ENCODE measurements at regions not wholly inside any gene's neighbourhood (a gene's known extent, or its start where the extent isn't known, plus 50 kb on each side); places are given as distances from the start of the nearest gene placed in this dataset.
"Not testable (repeated sequence)": the region's sequence is repeated elsewhere in the genome, so short reads cannot be mapped to it uniquely, and the experiment has no call there.

DNA sequence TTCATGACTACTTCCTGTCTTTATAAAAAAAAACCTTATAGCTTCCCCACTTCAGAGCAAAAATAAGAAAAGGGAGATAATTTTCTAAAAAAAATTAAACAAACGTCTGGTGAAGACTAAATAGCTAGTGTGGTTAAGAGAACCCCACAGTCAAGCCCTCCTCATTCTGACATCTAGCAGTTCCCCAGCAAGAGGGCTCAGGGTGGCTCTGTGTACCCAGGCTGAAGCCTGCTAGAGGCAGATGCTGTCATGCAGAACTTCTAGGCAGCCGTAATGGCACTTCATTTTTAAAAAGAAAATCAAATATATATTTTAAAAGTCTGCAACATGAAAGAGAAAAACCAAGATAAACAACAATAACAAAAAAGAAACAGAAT is 223.1 kb upstream of the KLF14 start:
- Histone ChIP-seq H3K4me1 (ENCODE audit: control insufficient read depth in 3 of 3, insufficient read depth in 3 of 3, low read length in 3 of 3) (peaks cover 4 to 13% (median 12%) of the 10 kb centered on the region in 3 donors), H3K9ac (ENCODE audit: low read depth in 1 of 3, low read length in 3 of 3) (no peak overlapping the region), H3K36me3 (ENCODE audit: control insufficient read depth in 3 of 3, insufficient read depth in 3 of 3, low read length in 3 of 3) (peaks cover 0 to 11% (median 10%) of the 10 kb centered on the region in 3 donors), H3K27ac (ENCODE audit: low read depth, low read length) (no peak overlapping the region), H3K4me3 (ENCODE audit: low read length in 3 of 3) (no peak overlapping the region), H3K9me3 (ENCODE audit: control insufficient read depth in 3 of 3, low read length in 3 of 3) (no peaks in the 10 kb centered on the region), H3K27me3 (ENCODE audit: control insufficient read depth in 3 of 3, insufficient read depth in 3 of 3, low read length in 3 of 3) (no peaks in the 10 kb centered on the region)

DNA sequence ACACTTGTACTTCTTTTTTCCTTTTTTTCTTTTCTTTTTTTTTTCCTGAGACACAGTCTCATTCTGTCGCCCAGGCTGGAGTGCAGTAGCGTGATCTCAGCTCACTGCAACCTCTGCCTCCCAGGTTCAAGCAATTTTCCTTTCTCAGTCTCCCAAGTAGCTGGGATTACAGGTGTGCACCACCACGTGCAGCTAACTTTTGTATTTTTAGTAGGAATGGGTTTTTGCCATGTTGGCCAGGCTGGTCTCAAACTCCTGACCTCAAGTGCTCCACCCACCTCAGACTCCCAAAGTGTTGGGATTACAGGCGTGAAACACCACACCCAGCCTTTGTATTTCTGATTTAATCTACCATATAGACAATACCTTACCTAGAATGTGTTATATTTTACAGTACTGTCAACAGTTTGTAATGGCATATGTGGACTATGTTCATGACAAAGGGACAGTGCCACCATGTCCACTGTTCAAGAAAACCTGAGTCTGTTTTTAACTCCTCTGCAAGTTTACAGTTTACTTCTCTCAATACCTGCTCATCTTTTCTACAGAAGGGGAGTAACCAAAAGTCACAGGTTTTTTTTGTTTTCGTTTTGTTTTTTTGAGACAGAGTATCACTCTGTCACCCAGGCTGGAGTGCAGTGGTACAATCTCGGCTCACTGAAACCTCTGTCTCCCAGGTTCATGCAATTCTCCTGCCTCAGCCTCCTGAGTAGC is 223.9 kb upstream of the KLF14 start:
- H3K27ac ChIP-seq (ENCODE audit: low read depth, low read length); H3K27me3 ChIP-seq (ENCODE audit: control insufficient read depth in 3 of 3, insufficient read depth in 3 of 3, low read length in 3 of 3); H3K9ac ChIP-seq (ENCODE audit: low read depth in 1 of 3, low read length in 3 of 3); H3K9me3 ChIP-seq (ENCODE audit: control insufficient read depth in 3 of 3, low read length in 3 of 3); H3K4me3 ChIP-seq (ENCODE audit: low read length in 3 of 3): not testable (repeated sequence)
- peaks cover 0 to 10% (median 8%) of the 10 kb centered on the region in 3 donors for H3K36me3 ChIP-seq (ENCODE audit: control insufficient read depth in 3 of 3, insufficient read depth in 3 of 3, low read length in 3 of 3)
- peaks cover 8 to 18% (median 16%) of the 10 kb centered on the region in 3 donors for H3K4me1 ChIP-seq (ENCODE audit: control insufficient read depth in 3 of 3, insufficient read depth in 3 of 3, low read length in 3 of 3)

DNA sequence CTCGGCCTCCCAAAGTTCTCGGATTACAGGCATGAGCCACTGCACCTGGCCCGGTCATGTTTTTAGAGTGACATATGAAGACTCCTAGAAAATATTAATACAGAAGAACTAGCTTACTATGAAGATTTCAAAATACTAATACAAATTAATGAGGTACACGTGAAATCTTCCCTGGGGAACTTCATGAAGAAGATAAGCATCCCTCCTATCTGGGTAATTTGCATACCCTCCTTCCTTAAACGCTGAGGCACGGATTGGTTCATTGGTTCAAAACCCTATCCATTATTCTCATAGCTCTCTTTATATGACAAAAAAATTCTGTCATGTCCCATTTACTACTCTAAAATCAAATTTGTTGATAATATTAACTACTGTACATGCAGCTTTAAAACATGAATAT is 224.8 kb upstream of the KLF14 start:
- H3K4me3 ChIP-seq (ENCODE audit: low read length in 3 of 3) = no peak overlapping the region
- no peak overlapping the region for H3K9ac ChIP-seq (ENCODE audit: low read depth in 1 of 3, low read length in 3 of 3)
- no peak overlapping the region for H3K27ac ChIP-seq (ENCODE audit: low read depth, low read length)
- peaks cover 8 to 20% (median 18%) of the 10 kb centered on the region in 3 donors for H3K4me1 ChIP-seq (ENCODE audit: control insufficient read depth in 3 of 3, insufficient read depth in 3 of 3, low read length in 3 of 3)
- no peaks in the 10 kb centered on the region for H3K9me3 ChIP-seq (ENCODE audit: control insufficient read depth in 3 of 3, low read length in 3 of 3)
- H3K27me3 ChIP-seq (ENCODE audit: control insufficient read depth in 3 of 3, insufficient read depth in 3 of 3, low read length in 3 of 3) = no peaks in the 10 kb centered on the region
- peaks cover 0 to 10% (median 8%) of the 10 kb centered on the region in 3 donors for H3K36me3 ChIP-seq (ENCODE audit: control insufficient read depth in 3 of 3, insufficient read depth in 3 of 3, low read length in 3 of 3)

DNA sequence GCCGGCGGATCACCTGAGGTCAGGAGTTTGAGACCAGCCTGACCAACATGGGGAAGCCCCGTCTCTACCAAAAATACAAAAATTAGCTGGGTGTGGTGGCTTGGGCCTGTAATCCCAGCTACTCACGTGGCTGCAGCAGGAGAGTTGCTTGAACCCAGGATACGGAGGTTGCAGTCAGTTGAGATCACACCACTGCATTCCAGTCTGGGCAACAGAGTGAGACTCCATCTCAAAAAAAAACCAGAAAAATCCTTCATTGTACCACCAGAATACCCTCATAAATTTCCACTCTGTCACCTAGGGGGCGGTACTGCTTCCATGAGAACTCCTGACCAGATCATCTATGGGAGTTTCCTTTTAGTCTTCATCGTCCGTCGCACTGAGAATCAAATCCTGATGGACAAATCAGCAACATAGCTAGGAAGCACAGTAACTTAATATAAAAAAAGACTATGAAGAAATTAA is 225.8 kb upstream of the KLF14 start:
- Histone ChIP-seq H3K9ac (ENCODE audit: low read depth in 1 of 3, low read length in 3 of 3) (no peak overlapping the region), H3K9me3 (ENCODE audit: control insufficient read depth in 3 of 3, low read length in 3 of 3) (no peaks in the 10 kb centered on the region), H3K4me1 (ENCODE audit: control insufficient read depth in 3 of 3, insufficient read depth in 3 of 3, low read length in 3 of 3) (peaks cover 8 to 20% (median 18%) of the 10 kb centered on the region in 3 donors), H3K36me3 (ENCODE audit: control insufficient read depth in 3 of 3, insufficient read depth in 3 of 3, low read length in 3 of 3) (peaks cover 0 to 11% (median 8%) of the 10 kb centered on the region in 3 donors), H3K27ac (ENCODE audit: low read depth, low read length) (peak overlapping the region; percentile 37), H3K4me3 (ENCODE audit: low read length in 3 of 3) (no peak overlapping the region), H3K27me3 (ENCODE audit: control insufficient read depth in 3 of 3, insufficient read depth in 3 of 3, low read length in 3 of 3) (no peaks in the 10 kb centered on the region)

DNA sequence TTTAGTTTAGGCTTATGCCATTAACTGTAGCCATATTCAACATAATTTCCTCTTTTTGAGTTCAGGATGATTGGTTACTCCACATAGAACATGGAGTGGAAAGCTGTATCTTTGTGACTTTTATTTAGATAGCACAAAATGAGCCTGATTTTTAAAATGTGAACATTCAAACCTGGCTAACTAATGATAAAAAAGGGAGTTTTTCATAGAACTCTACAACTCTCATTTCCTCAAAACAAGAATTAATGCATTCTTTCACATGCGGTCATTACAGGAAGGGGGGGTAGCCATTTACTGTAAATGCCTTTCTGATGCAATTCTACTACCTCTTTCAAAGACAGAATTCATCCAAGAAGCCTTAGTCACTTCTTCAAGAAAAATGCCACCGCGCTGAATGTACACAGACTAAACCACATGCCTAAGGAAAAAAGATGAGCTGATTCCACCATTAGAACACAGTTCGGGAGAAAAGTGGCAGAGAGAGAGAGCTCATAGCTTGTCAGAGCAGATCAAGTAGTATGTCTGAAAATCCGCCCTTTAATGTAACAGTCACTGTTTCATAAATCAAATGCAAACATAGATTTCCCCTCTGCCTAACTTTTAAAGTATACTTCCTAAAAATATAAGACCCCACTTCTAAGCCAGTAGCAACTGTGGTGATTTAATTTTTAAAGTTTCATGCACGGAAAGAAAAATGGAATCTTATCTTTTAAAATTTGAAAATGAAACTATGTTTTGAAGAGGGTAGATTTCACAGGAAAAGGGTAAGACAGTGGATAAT is 226.4 kb upstream of the KLF14 start:
- Histone ChIP-seq H3K36me3 (ENCODE audit: control insufficient read depth in 3 of 3, insufficient read depth in 3 of 3, low read length in 3 of 3) (peaks cover 0 to 12% (median 8%) of the 10 kb centered on the region in 3 donors), H3K27ac (ENCODE audit: low read depth, low read length) (peak overlapping the region; percentile 37), H3K4me3 (ENCODE audit: low read length in 3 of 3) (no peak overlapping the region), H3K9ac (ENCODE audit: low read depth in 1 of 3, low read length in 3 of 3) (no peak overlapping the region), H3K27me3 (ENCODE audit: control insufficient read depth in 3 of 3, insufficient read depth in 3 of 3, low read length in 3 of 3) (no peaks in the 10 kb centered on the region), H3K4me1 (ENCODE audit: control insufficient read depth in 3 of 3, insufficient read depth in 3 of 3, low read length in 3 of 3) (peaks cover 8 to 20% (median 18%) of the 10 kb centered on the region in 3 donors), H3K9me3 (ENCODE audit: control insufficient read depth in 3 of 3, low read length in 3 of 3) (no peaks in the 10 kb centered on the region)

DNA sequence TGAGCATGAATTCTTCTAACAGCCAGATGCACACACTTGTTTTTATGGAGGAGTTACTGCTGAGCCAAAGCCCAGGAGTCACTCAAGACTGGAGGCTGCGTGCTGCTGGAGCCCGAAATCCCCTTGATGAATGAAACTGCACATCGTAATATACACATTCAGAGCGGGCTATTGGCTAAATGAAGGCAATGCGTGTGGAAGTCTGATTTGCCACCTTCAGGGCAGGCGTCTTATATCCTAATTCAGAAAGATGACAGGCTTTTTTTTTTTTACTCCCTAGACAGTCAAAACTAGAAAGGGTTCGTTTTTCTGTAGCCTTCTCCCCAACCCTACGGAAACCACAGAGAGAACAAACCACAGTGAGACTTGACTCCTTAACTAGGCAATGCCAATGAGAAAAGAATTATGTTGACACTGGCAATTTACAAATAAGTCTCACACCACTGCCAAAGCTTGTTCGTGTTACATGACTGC is 227.2 kb upstream of the KLF14 start:
- Histone ChIP-seq H3K4me1 (ENCODE audit: control insufficient read depth in 3 of 3, insufficient read depth in 3 of 3, low read length in 3 of 3) (peaks cover 8 to 20% (median 18%) of the 10 kb centered on the region in 3 donors), H3K4me3 (ENCODE audit: low read length in 3 of 3) (no peak overlapping the region), H3K36me3 (ENCODE audit: control insufficient read depth in 3 of 3, insufficient read depth in 3 of 3, low read length in 3 of 3) (peaks cover 0 to 14% (median 8%) of the 10 kb centered on the region in 3 donors), H3K9me3 (ENCODE audit: control insufficient read depth in 3 of 3, low read length in 3 of 3) (no peaks in the 10 kb centered on the region), H3K27ac (ENCODE audit: low read depth, low read length) (peak overlapping the region; percentile 37), H3K9ac (ENCODE audit: low read depth in 1 of 3, low read length in 3 of 3) (no peak overlapping the region), H3K27me3 (ENCODE audit: control insufficient read depth in 3 of 3, insufficient read depth in 3 of 3, low read length in 3 of 3) (no peaks in the 10 kb centered on the region)

DNA sequence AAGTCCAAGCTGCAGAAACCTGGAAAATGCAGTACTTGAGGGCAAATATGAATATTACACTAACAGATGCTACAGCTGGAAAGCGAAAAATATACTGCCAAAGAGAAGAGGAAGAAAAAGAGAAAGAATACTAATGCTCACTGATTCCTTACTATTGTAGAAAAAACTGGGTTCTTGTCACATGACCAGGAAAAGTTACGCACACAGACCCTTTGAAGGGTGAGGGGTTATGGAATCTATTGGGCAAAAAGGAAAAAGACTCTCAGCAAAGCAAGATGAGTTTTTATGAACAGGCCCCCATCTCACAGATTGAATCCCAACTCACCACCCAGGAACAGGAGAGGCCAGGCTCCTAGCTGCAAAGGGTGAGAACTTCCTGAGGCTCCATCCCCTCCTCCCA is 228.1 kb upstream of the KLF14 start:
- no peaks in the 10 kb centered on the region for H3K27me3 ChIP-seq (ENCODE audit: control insufficient read depth in 3 of 3, insufficient read depth in 3 of 3, low read length in 3 of 3)
- peaks cover 8 to 20% (median 16%) of the 10 kb centered on the region in 3 donors for H3K4me1 ChIP-seq (ENCODE audit: control insufficient read depth in 3 of 3, insufficient read depth in 3 of 3, low read length in 3 of 3)
- H3K9ac ChIP-seq (ENCODE audit: low read depth in 1 of 3, low read length in 3 of 3) = no peak overlapping the region
- peak overlapping the region; percentile 37 for H3K27ac ChIP-seq (ENCODE audit: low read depth, low read length)
- H3K36me3 ChIP-seq (ENCODE audit: control insufficient read depth in 3 of 3, insufficient read depth in 3 of 3, low read length in 3 of 3) = peaks cover 6 to 19% (median 17%) of the 10 kb centered on the region in 3 donors
- H3K9me3 ChIP-seq (ENCODE audit: control insufficient read depth in 3 of 3, low read length in 3 of 3) = no peaks in the 10 kb centered on the region
- H3K4me3 ChIP-seq (ENCODE audit: low read length in 3 of 3) = no peak overlapping the region

DNA sequence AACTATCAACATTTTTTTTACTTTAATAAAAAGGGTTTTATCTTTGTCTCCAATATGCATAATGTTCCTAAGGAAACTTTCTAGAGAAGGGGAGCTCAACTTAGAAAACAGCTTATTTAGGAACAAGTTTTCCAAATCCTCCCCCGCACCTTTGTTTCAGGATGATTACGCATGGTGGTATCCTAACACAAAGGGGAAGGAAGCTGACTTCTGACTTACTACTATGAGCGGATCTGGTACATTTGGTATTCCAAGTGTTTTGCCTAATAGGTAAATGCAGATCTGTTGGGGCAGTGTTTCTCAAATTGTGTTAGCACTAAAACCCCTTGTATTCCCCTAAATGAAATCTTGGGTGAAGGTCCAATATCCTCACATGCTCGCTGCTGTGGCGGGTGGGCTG is 229.3 kb upstream of the KLF14 start:
- Histone ChIP-seq H3K27me3 (ENCODE audit: control insufficient read depth in 3 of 3, insufficient read depth in 3 of 3, low read length in 3 of 3) (no peaks in the 10 kb centered on the region), H3K9ac (ENCODE audit: low read depth in 1 of 3, low read length in 3 of 3) (no peak overlapping the region), H3K36me3 (ENCODE audit: control insufficient read depth in 3 of 3, insufficient read depth in 3 of 3, low read length in 3 of 3) (peaks cover 7 to 19% (median 19%) of the 10 kb centered on the region in 3 donors), H3K27ac (ENCODE audit: low read depth, low read length) (no peak overlapping the region), H3K4me1 (ENCODE audit: control insufficient read depth in 3 of 3, insufficient read depth in 3 of 3, low read length in 3 of 3) (peaks cover 8 to 20% (median 16%) of the 10 kb centered on the region in 3 donors), H3K9me3 (ENCODE audit: control insufficient read depth in 3 of 3, low read length in 3 of 3) (no peaks in the 10 kb centered on the region), H3K4me3 (ENCODE audit: low read length in 3 of 3) (no peak overlapping the region)

DNA sequence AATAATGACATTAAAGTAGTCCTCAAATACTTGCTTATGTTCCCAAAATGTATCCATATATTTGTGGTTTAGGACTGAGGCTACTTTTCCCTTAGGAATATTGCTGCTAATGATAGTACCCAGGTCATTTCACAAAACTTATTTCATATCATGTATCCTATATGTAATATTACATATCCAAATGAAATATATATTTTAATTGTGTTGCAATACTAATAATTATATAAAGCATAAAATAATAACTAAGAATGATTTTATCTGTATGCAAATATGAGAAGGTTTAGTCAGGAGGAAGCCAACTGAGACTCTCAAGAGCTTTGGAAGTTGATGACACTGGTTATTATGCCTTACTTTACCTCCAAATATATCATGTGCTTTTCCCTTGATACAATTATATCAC is 231.5 kb upstream of the KLF14 start:
- no peaks in the 10 kb centered on the region for H3K9me3 ChIP-seq (ENCODE audit: control insufficient read depth in 3 of 3, low read length in 3 of 3)
- H3K36me3 ChIP-seq (ENCODE audit: control insufficient read depth in 3 of 3, insufficient read depth in 3 of 3, low read length in 3 of 3) = peaks cover 7 to 16% (median 15%) of the 10 kb centered on the region in 3 donors
- no peak overlapping the region for H3K9ac ChIP-seq (ENCODE audit: low read depth in 1 of 3, low read length in 3 of 3)
- no peaks in the 10 kb centered on the region for H3K27me3 ChIP-seq (ENCODE audit: control insufficient read depth in 3 of 3, insufficient read depth in 3 of 3, low read length in 3 of 3)
- no peak overlapping the region for H3K4me3 ChIP-seq (ENCODE audit: low read length in 3 of 3)
- H3K4me1 ChIP-seq (ENCODE audit: control insufficient read depth in 3 of 3, insufficient read depth in 3 of 3, low read length in 3 of 3) = peaks cover 8 to 16% (median 16%) of the 10 kb centered on the region in 3 donors
- H3K27ac ChIP-seq (ENCODE audit: low read depth, low read length) = no peak overlapping the region
